Activated CD8-positive, alpha-beta T cell treated with anti-CD3 and anti-CD28 coated beads, Interleukin-2, amount 10 ng/mL, durations not matched to agents 7 days and 5 days (primary cell): ENCODE measurements at regions not wholly inside any gene's neighbourhood (a gene's known extent, or its start where the extent isn't known, plus 50 kb on each side); places are given as distances from the start of the nearest gene placed in this dataset.

Source experiments
- ATAC-seq: fragments of 150-1000 bp; cut with Tn5 transposase; one replicate; pipeline ENCODE4 v1.10.0; 2021; ENCODE audit warnings: moderate library complexity
- CTCF ChIA-PET: fragments of 350-600 bp; sonication (Branson Sonifier 250); formaldehyde crosslinking; loops from one replicate; lab custom pipeline; 2021; ENCODE audit warnings: antibody characterized with exemption; lab: Charles Lee
- POLR2A ChIA-PET: fragments of 350-600 bp; sonication (Branson Sonifier 250); formaldehyde crosslinking; loops from one replicate; lab custom pipeline; 2021; ENCODE audit warnings: antibody characterized with exemption; lab: Charles Lee
- DNase-seq: peaks from one replicate; pipeline ENCODE4 v3.0.0-alpha.2; 2020
- H3K27ac Mint-ChIP-seq: one replicate; pipeline ENCODE4 v1.8.0; 2021; ENCODE audit warnings: mild to moderate bottlenecking, mixed read lengths
- H3K27me3 Mint-ChIP-seq: one replicate; pipeline ENCODE4 v1.8.0; 2021; ENCODE audit warnings: low read depth, mixed read lengths
- H3K36me3 Mint-ChIP-seq: one replicate; pipeline ENCODE4 v1.8.0; 2021; ENCODE audit warnings: low read depth, mixed read lengths
- H3K4me1 Mint-ChIP-seq: one replicate; pipeline ENCODE4 v1.8.0; 2021; ENCODE audit warnings: low read depth, mixed read lengths
- H3K4me3 Mint-ChIP-seq: one replicate; pipeline ENCODE4 v1.8.0; 2021; ENCODE audit warnings: mild to moderate bottlenecking, mixed read lengths
- H3K9me3 Mint-ChIP-seq: one replicate; pipeline ENCODE4 v1.8.0; 2022; ENCODE audit warnings: mixed read lengths; ENCODE audit not compliant: insufficient read depth

DNA sequence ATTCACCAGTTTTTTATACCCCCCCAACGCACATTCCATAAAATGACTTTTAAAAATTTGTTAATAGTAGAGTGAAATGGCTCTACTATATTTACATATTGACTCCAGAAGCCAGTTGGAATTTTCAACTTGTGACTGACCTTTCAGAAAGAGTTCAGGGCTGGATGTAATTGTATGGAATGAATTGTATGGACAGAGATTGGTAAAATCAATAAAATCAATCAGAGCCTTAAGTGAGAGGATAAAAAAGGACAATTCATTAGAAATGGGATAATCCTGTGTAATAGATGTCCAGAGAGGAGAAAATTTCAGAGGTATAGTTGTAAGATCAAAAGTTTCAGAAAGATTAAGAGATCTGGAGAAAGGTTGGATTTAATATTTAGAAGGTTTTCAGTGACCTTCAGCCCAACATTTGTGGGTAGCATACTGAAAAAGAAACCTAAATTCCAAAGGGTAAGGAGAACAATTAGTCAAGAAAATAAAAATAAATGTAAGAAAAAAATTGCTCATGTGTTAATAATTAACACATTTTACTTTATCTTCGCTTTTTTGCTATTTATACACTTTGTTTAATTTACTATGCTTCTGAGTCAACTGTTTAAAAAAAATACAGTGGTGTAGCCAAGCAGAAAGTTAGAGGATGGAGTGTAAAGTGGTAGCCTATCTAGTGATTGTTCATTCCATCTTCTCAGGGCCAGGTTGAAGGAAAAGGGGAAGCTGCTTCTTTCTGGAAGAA lies 385.4 kb upstream of the TMEFF2 start:
- no peaks in the 10 kb centered on the region for H3K27me3 Mint-ChIP-seq
- H3K4me1 Mint-ChIP-seq, result no peaks in the 10 kb centered on the region
- ATAC-seq (no peak), DNase-seq (no peak)
- H3K9me3 Mint-ChIP-seq, result no peaks in the 10 kb centered on the region
- ChIA-PET POLR2A (no interaction called here), CTCF (no interaction called here)
- H3K36me3 Mint-ChIP-seq, result no peaks in the 10 kb centered on the region
- no peak overlapping the region for H3K27ac Mint-ChIP-seq
- no peak overlapping the region for H3K4me3 Mint-ChIP-seq

GRCh38 chr2:192578780-192579179 lies 384.0 kb upstream of the TMEFF2 start:
- Mint-ChIP-seq H3K4me3 (no peak overlapping the region), H3K9me3 (no peaks in the 10 kb centered on the region), H3K27me3 (no peaks in the 10 kb centered on the region), H3K27ac (no peak overlapping the region), H3K4me1 (no peaks in the 10 kb centered on the region), H3K36me3 (no peaks in the 10 kb centered on the region)
- ChIA-PET POLR2A (no interaction called here), CTCF (no interaction called here)
- ATAC-seq, result no peak
- no peak for DNase-seq

DNA sequence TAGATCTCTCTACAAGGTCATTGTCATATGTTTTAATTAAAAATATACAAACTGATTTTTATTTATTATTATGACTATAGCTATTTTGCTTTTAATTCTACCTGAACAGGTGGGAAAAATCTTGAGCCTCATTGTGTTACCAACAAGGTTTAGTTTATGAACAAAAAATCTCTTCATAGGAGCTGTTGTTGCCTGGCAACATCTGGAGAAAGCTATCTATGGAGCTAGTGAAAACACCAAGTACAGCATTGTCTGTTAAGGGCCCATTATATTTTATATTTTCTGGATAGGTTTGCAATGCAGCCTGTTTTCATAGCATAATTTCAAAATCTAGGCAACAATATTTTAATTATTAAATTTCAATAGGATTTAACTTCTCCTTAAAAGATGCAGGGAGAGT lies 383.0 kb upstream of the TMEFF2 start:
- CTCF ChIA-PET, result no interaction called here
- ATAC-seq (no peak), DNase-seq (no peak)
- Mint-ChIP-seq H3K27ac (no peak overlapping the region), H3K9me3 (no peaks in the 10 kb centered on the region), H3K4me1 (no peaks in the 10 kb centered on the region), H3K36me3 (no peaks in the 10 kb centered on the region), H3K4me3 (no peak overlapping the region), H3K27me3 (no peaks in the 10 kb centered on the region)
- POLR2A ChIA-PET, result interaction anchor here (0.6 kb wide), 1 partner anchor 901 kb away, joined by 3 read pairs; no protein-coding TSS in a partner anchor

DNA sequence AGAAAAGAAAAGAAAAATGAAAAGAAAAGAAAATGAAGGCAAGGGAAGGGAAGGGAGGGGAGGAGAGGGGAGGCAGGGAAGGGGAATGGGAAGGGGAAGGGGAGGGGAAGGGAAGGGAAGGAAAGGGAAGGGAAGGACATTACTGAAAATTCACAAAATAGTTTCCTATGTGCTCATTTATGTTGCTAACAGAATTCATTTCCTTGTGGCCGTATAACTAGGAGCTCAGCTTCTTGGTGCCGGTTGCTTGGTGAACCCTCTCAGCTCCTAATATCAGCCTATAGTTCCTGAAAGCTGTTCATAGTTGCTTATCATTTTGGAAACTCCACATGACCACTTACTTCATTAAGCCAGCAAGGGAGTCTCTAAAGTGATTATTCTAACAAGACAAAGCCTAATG lies 379.8 kb upstream of the TMEFF2 start:
- ChIA-PET CTCF (no interaction called here), POLR2A (no interaction called here)
- no peak overlapping the region for H3K27ac Mint-ChIP-seq
- no peaks in the 10 kb centered on the region for H3K27me3 Mint-ChIP-seq
- ATAC-seq (no peak), DNase-seq (no peak)
- no peaks in the 10 kb centered on the region for H3K36me3 Mint-ChIP-seq
- H3K9me3 Mint-ChIP-seq, result no peaks in the 10 kb centered on the region
- H3K4me1 Mint-ChIP-seq, result no peaks in the 10 kb centered on the region
- H3K4me3 Mint-ChIP-seq, result no peak overlapping the region

GRCh38 chr2:192571636-192572035 lies 376.9 kb upstream of the TMEFF2 start:
- H3K9me3 Mint-ChIP-seq, result no peaks in the 10 kb centered on the region
- H3K27me3 Mint-ChIP-seq, result no peaks in the 10 kb centered on the region
- H3K4me3 Mint-ChIP-seq, result no peak overlapping the region
- CTCF ChIA-PET, result no interaction called here
- no peaks in the 10 kb centered on the region for H3K4me1 Mint-ChIP-seq
- H3K27ac Mint-ChIP-seq, result no peak overlapping the region
- H3K36me3 Mint-ChIP-seq, result no peaks in the 10 kb centered on the region
- no peak for DNase-seq
- no peak for ATAC-seq
- POLR2A ChIA-PET, result no interaction called here

- ChIA-PET CTCF (no interaction called here), POLR2A (no interaction called here)
- Mint-ChIP-seq H3K9me3 (no peaks in the 10 kb centered on the region), H3K27ac (no peak overlapping the region), H3K36me3 (no peaks in the 10 kb centered on the region), H3K27me3 (no peaks in the 10 kb centered on the region), H3K4me3 (no peak overlapping the region), H3K4me1 (no peaks in the 10 kb centered on the region)
- DNase-seq (no peak), ATAC-seq (no peak)
These were observed 376.1 kb upstream of the TMEFF2 start for GRCh38 chr2:192570788-192571187.

DNA sequence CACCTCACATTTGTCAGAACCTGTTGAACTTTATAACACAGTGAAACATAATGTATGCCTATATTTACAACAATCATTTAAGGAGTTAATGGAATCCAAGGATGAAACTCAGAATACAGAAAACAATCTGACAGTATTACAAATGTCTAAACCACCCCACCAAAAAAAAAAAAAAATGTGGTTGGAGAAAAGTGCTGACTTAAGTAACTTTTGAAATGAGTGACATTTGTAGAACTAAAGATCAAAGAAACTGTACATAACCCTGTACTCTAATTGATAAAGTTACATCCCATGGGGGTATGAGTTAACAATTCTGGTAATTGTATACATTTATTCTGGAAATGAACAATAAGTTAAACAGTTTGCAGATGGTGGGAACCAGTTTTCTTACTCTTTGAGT lies 372.1 kb upstream of the TMEFF2 start:
- POLR2A ChIA-PET, result no interaction called here
- no peaks in the 10 kb centered on the region for H3K27me3 Mint-ChIP-seq
- H3K36me3 Mint-ChIP-seq, result no peaks in the 10 kb centered on the region
- no peak overlapping the region for H3K27ac Mint-ChIP-seq
- no peaks in the 10 kb centered on the region for H3K9me3 Mint-ChIP-seq
- CTCF ChIA-PET, result no interaction called here
- ATAC-seq, result no peak
- no peak overlapping the region for H3K4me3 Mint-ChIP-seq
- DNase-seq, result no peak
- H3K4me1 Mint-ChIP-seq, result no peaks in the 10 kb centered on the region

DNA sequence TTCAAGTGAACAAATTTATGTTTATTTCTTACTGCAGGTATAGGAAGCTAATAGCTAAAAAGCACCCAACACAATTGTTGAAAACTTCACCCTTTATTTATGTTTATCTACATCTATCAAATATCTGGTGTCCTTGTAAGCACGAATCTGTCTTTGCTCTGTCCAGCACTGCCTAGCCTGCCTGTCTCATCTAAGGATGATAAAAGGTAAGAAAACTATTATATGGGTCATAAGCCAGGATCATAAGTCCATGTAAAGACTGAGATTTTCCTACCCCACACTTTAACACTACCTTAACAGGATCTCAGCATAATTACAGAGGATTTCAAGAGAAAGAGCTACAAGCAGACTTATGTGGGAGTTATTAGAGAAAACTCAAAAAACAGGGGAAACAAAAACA lies 365.6 kb upstream of the TMEFF2 start:
- no peaks in the 10 kb centered on the region for H3K27me3 Mint-ChIP-seq
- H3K4me1 Mint-ChIP-seq, result no peaks in the 10 kb centered on the region
- ChIA-PET CTCF (no interaction called here), POLR2A (no interaction called here)
- no peak overlapping the region for H3K4me3 Mint-ChIP-seq
- no peaks in the 10 kb centered on the region for H3K36me3 Mint-ChIP-seq
- no peak for ATAC-seq
- DNase-seq, result no peak
- H3K27ac Mint-ChIP-seq, result no peak overlapping the region
- H3K9me3 Mint-ChIP-seq, result no peaks in the 10 kb centered on the region

- Mint-ChIP-seq H3K9me3 (no peaks in the 10 kb centered on the region), H3K4me1 (no peaks in the 10 kb centered on the region), H3K4me3 (no peak overlapping the region), H3K27ac (no peak overlapping the region), H3K27me3 (no peaks in the 10 kb centered on the region), H3K36me3 (no peaks in the 10 kb centered on the region)
- ChIA-PET CTCF (no interaction called here), POLR2A (no interaction called here)
- ATAC-seq (no peak), DNase-seq (no peak)
These were observed 364.9 kb upstream of the TMEFF2 start for GRCh38 chr2:192559587-192559986.

DNA sequence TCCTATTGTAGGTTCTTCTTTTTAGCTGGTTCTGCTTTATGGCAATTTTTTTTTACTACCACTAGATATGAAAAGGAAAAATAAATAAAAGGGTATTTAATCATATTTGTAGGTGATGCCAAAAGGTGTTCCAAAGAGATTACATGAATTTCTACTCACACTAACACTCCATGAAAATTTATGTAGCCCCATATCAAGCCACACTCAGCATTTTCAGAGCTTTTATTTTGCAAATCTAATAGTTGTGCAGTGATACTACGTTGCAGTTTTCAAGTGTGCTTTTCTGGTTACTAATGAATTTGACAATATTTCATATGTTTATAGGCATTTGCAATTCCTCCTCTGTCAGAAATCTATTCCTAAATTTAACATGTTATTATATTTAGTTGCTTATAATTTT lies 363.9 kb upstream of the TMEFF2 start:
- H3K27ac Mint-ChIP-seq, result no peak overlapping the region
- H3K4me3 Mint-ChIP-seq, result no peak overlapping the region
- no peaks in the 10 kb centered on the region for H3K4me1 Mint-ChIP-seq
- H3K9me3 Mint-ChIP-seq, result no peaks in the 10 kb centered on the region
- CTCF ChIA-PET, result no interaction called here
- no peaks in the 10 kb centered on the region for H3K27me3 Mint-ChIP-seq
- no peak for ATAC-seq
- POLR2A ChIA-PET, result no interaction called here
- no peaks in the 10 kb centered on the region for H3K36me3 Mint-ChIP-seq
- DNase-seq, result no peak

DNA sequence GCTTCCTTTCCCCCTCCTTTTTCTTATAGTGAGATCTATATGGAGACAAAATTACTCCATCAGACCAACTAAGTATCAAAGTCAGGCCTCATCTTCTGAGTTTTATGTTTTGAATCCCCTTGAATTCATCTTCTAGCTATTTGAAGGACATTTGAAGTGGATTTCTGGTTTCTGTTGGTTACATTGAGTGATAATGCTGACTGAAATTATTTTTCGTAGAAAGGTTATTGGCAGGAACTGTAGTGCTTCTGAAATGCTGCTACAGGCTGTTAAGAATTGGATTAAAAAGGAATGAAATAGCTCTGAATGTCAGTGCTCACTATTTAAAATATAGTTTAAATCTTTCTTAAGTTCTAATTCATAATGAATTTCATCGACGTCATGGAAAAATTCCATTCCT lies 361.0 kb upstream of the TMEFF2 start:
- CTCF ChIA-PET, result no interaction called here
- POLR2A ChIA-PET, result no interaction called here

GRCh38 chr2:192551760-192552159 lies 357.0 kb upstream of the TMEFF2 start:
- no peaks in the 10 kb centered on the region for H3K9me3 Mint-ChIP-seq
- no peaks in the 10 kb centered on the region for H3K4me1 Mint-ChIP-seq
- CTCF ChIA-PET, result no interaction called here
- no peak overlapping the region for H3K4me3 Mint-ChIP-seq
- no peak overlapping the region for H3K27ac Mint-ChIP-seq
- H3K36me3 Mint-ChIP-seq, result no peaks in the 10 kb centered on the region
- no peak for ATAC-seq
- H3K27me3 Mint-ChIP-seq, result no peaks in the 10 kb centered on the region
- POLR2A ChIA-PET, result no interaction called here
- DNase-seq, result no peak

More for the DNA sequence above, 361.0 kb upstream of the TMEFF2 start:
- no peaks in the 10 kb centered on the region for H3K27me3 Mint-ChIP-seq
- H3K36me3 Mint-ChIP-seq, result no peaks in the 10 kb centered on the region
- H3K9me3 Mint-ChIP-seq, result no peaks in the 10 kb centered on the region
- H3K27ac Mint-ChIP-seq, result no peak overlapping the region
- no peak overlapping the region for H3K4me3 Mint-ChIP-seq
- DNase-seq (no peak), ATAC-seq (no peak)
- no peaks in the 10 kb centered on the region for H3K4me1 Mint-ChIP-seq

GRCh38 chr2:192546565-192546964 lies 351.8 kb upstream of the TMEFF2 start:
- Mint-ChIP-seq H3K27me3 (no peaks in the 10 kb centered on the region), H3K4me3 (no peak overlapping the region), H3K9me3 (no peaks in the 10 kb centered on the region), H3K27ac (no peak overlapping the region), H3K4me1 (no peaks in the 10 kb centered on the region), H3K36me3 (no peaks in the 10 kb centered on the region)
- ChIA-PET POLR2A (no interaction called here), CTCF (no interaction called here)
- DNase-seq (no peak), ATAC-seq (no peak)
